ENCODE measurements at regions not wholly inside any gene's neighbourhood (a gene's known extent, or its start where the extent isn't known, plus 50 kb on each side); places are given as distances from the start of the nearest gene placed in this dataset.

- TF ChIP-seq POLR2A (IDR thresholded peaks at IDR 0.05; ENCODE audit: low read length) = no peak
- no peak for TF ChIP-seq EP300 (IDR thresholded peaks at IDR 0.05)
- no peak for TF ChIP-seq CTCF (IDR thresholded peaks at IDR 0.05)
- TF ChIP-seq CEBPB (IDR thresholded peaks at IDR 0.05) = no peak
- TF ChIP-seq ZC3H11A (IDR thresholded peaks at IDR 0.05) = no peak
Measured at GRCh38 chr21:25373126-25374082, 233.9 kb downstream of the MRPL39 start.

Measured in A549 (cell line).